Stimulated activated CD8-positive, alpha-beta memory T cell treated with anti-CD3 and anti-CD28 coated beads, Interleukin-12 subunit alpha, Interleukin-12 subunit beta, amount 100 ng/mL, for 4 hours (primary cell): ENCODE measurements at regions not wholly inside any gene's neighbourhood (a gene's known extent, or its start where the extent isn't known, plus 50 kb on each side); places are given as distances from the start of the nearest gene placed in this dataset.

Experiments used
- DNase-seq: peaks from one replicate; pipeline ENCODE4 v3.0.0-alpha.2; 2020; ENCODE audit warnings: low read depth

GRCh38 chr9:118189615-118190014 lies 485.4 kb downstream of the TLR4 start:
- no peak for DNase-seq

DNA sequence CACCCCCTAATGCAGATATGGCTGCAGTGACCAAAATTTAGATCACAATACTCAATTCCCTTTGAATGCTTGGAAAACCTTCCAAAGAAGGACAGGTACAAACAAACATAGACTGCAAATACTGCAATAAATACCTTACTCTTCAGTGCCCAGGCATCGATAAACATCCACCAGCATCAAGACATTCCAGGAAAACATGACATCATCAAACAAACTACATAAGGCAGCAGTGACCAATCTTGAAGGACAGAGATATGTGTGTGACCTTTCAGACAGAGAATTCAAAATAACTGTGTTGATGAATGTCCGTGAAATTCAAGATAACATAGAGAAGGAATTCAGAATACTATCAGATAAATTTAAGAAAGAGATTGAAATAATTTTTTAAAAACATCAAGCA lies 488.6 kb downstream of the TLR4 start:
- no peak for DNase-seq

GRCh38 chr9:118209343-118209742 lies 505.1 kb downstream of the TLR4 start:
- DNase-seq = no peak

DNA sequence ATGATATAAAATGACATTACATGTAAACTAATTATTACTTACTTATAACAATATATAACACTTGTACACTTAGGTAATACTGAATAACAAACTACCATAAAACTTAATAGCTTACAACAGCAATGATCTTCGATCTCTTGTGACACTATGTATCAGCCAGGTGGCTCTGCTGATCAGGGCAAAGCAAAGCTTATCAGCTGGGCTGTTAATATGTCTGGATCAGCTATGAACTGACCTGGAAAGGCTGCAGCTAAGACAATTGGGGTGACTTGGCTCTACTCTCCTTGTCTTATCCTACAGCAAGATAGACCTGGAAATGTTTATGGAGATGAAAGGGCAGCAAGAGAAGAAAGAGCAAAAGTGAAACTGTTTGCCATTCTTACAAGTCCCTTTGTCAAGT lies 511.3 kb downstream of the TLR4 start:
- no peak for DNase-seq

GRCh38 chr9:118222375-118222774 lies 518.2 kb downstream of the TLR4 start:
- no peak for DNase-seq

GRCh38 chr9:118223111-118223510 lies 518.9 kb downstream of the TLR4 start:
- DNase-seq = no peak

- DNase-seq = no peak
Observed at GRCh38 chr9:118230329-118230728, 526.1 kb downstream of the TLR4 start.

DNA sequence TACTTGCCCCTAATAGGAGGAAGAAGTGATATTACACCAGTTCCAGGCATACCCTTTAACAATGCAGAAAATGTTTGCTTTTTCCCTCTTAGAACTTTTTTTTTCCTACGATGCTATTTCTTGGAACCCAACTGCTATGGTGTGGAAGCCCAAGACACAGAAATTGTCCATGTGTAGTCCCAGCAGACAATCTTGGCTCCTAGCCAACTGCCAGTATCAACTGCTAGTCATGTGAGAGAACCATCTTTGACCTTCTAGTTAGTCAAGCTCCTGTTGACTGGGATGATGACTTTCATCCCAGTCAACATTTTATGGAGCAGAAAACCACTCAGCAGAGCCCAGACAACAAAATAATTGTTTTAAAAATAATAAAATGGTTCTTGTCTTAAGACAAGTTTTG lies 532.4 kb downstream of the TLR4 start:
- no peak for DNase-seq

DNA sequence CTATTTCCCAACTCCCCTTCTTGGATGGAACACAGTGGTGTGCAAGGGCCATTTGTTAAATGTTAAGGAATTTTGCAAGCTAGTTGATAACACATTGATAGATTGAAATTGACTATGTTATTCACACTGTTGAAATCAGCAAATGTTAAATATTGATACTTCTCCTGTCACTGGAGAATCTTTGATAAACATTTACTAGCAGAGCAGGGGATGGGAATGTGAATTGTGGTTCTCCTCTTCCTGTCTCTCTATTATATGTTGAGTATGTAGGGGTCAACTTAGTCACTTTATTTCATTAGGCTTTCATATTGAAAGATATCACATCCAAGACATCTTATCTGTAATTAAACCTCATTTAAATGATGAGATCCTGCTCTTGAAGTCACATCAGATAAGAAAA lies 533.9 kb downstream of the TLR4 start:
- no peak for DNase-seq

DNA sequence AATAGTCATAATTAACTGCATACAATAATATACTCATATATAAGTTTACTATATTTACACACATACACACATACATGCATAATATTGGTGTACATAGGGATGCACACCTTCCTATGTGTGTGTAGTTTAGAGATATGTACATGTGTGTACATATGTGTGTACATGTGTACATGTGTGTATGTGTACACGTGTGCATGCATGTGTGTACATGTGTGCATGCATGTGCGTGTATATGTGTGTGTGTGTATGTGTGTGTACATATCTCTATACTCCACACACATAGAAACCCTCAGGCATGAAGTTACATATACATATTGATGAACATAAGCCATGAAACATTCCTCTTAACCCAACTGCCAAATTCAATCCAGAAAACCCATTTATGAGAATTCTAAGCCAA lies 547.8 kb downstream of the TLR4 start:
- no peak for DNase-seq

GRCh38 chr9:118262191-118262590 lies 558.0 kb downstream of the TLR4 start:
- DNase-seq = no peak

- no peak for DNase-seq
Observed at GRCh38 chr9:118263949-118264348, 559.7 kb downstream of the TLR4 start.

GRCh38 chr9:118268046-118268445 lies 563.8 kb downstream of the TLR4 start:
- DNase-seq = no peak

- DNase-seq = no peak
Observed at GRCh38 chr9:118269623-118270022, 565.4 kb downstream of the TLR4 start.

DNA sequence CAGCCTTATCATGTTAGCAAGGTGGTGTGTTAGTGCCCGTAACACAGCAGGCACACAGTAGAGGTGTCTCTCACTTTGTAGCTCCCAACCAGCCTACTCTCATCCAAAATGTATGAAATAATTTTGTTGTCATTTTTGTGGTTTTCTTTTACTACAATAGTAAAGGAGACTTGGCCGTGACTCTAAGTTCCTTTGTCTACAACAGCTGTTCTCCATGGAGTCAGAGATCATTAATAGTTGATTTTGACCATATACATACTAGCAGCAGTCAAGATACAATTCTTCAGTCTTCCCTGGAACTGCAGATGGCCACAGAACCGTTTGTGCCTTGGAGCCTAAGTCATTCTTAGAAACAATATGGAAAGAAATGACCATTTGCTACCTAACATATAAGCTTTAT lies 567.1 kb downstream of the TLR4 start:
- DNase-seq = no peak

- DNase-seq = no peak
Observed at GRCh38 chr9:118271936-118272335, 567.7 kb downstream of the TLR4 start.

GRCh38 chr9:118273048-118273447 lies 568.8 kb downstream of the TLR4 start:
- DNase-seq = no peak

DNA sequence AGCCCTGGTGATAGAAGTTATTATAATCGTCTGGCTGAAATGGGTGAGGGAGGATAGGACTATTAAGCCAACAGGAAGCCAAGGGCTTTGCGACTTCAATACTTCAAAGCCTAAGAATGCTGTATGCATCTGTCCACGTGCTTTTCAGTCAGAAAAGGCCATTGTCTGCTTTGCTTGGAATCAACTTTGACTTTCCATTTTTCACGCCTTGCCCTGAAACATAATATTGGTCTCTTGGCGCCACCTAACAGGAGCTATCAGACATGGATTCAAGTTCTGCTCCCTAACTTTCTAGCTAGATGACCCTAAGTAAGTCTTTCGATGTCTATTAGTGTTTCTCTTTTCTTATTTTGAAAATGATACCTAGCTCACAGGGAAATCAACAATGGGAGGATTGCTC lies 572.6 kb downstream of the TLR4 start:
- no peak for DNase-seq

DNA sequence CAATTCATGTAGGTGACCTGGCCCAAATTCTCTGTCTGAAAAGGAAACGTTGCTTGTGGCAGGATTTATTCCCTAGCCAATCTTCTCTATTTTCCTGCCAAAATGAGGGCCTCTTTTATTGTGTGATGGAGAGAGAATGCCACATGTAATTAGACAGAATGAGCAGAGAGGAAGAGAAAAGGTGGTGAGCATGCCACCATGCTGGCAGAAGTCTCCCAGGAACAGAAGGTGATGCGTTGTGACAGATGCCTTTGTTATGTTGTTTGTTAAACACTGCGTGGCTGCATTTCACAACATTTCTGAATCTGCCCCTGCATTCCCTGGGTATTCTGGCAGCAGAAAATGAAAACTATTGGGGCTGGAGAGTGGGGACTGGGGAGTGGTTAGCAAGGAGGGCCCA lies 577.6 kb downstream of the TLR4 start:
- no peak for DNase-seq

DNA sequence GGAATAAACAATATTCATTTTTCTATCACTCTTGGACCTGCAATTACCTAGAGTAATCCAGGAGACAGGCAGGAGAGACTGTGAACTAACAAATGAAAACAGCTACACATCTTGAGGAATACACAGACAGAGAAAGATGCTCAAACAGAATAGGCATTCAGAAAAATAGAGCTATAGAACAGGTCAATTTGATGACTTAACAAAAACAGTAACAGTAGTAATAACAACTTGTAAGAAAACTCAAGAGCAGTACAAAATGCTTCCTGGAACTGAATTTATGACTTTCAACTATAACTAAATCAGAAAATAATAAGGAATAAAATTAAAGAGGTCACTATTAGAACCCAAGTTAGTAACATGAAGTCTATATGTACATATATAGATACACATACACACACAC lies 579.3 kb downstream of the TLR4 start:
- DNase-seq = no peak

DNA sequence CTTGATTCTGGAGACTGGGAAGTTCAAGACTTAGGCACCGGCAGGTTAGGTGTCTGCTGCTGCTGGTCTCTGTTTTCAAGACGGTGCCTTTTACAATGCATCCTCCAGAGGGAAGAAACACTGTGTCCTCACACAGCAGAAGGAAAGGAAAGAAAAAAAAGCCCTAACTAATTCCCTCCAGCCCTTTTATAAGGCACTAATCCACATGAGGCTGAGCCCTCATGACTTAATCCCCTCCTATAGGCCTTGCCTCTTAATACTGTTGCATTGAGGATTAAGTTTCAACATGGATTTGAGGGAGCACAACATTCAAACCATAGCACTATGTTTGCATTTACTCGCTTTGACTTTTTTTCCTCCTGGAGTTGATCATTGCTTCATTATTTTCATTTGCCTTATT lies 585.9 kb downstream of the TLR4 start:
- no peak for DNase-seq

DNA sequence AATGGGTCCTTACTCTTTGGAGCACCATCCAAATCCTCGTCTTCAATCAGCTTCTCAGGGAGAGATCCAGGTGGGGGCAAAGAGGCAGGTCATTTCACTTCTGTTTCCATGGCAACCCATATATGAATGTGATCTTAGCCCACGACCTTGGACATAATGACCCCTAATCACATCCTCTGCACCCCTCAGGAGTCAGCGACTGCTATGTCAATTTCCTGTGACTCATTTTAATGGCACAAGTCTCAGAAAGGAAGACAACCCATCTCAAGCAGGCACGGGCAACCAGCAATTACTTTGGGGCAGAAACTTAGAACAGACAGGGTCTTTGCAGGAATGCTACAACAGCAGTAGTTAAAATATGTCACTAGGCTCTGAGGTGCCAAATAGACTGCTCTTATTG lies 591.2 kb downstream of the TLR4 start:
- no peak for DNase-seq

- DNase-seq = no peak
Observed at GRCh38 chr9:118302721-118303120, 598.5 kb downstream of the TLR4 start.

DNA sequence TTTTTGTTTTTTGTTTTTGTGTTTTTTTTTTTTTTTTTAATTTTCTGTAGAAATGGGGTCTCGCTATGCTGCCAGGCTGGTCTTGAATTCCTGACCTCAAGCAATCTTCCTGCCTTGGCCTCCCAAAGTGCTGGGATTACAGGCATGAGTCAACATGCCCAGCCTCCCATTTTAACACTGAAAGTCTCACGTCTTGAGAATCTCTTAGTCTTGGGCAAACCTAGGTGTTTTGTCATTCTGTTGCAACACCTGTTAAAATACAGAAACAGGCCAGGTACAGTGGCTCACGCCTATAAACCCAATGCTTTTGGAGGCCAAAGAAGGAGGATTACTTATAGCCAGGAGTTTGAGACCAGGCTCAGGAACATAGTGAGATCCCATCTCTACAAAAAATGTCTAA lies 599.0 kb downstream of the TLR4 start:
- DNase-seq = no peak

DNA sequence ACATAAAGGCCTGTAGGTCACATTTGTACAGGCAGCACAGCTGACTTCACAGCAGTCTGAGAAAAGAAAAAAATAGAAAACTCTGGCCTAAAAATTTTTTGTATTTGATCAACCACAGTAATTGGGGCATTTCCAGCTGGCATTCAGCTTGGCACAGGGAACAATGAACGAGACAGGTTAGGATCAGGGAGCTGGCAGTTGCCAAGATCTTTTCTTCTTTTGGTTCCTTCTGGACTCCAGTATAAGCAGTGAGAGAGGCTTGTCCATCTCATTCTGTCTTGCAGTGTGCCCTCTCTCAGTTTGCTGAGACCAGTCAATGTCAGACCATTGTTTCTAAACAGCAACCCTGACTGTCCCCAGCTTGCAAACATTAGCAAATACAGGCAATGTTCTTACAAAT lies 601.1 kb downstream of the TLR4 start:
- no peak for DNase-seq
